ENCODE measurements at regions not wholly inside any gene's neighbourhood (a gene's known extent, or its start where the extent isn't known, plus 50 kb on each side); places are given as distances from the start of the nearest gene placed in this dataset.
"Not testable (repeated sequence)": the region's sequence is repeated elsewhere in the genome, so short reads cannot be mapped to it uniquely, and the experiment has no call there.

GRCh38 chr3:82585591-82585990 is 824.1 kb upstream of the GBE1 start:
- TF ChIP-seq, protein P1, sequence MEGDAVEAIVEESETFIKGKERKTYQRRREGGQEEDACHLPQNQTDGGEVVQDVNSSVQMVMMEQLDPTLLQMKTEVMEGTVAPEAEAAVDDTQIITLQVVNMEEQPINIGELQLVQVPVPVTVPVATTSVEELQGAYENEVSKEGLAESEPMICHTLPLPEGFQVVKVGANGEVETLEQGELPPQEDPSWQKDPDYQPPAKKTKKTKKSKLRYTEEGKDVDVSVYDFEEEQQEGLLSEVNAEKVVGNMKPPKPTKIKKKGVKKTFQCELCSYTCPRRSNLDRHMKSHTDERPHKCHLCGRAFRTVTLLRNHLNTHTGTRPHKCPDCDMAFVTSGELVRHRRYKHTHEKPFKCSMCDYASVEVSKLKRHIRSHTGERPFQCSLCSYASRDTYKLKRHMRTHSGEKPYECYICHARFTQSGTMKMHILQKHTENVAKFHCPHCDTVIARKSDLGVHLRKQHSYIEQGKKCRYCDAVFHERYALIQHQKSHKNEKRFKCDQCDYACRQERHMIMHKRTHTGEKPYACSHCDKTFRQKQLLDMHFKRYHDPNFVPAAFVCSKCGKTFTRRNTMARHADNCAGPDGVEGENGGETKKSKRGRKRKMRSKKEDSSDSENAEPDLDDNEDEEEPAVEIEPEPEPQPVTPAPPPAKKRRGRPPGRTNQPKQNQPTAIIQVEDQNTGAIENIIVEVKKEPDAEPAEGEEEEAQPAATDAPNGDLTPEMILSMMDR (IDR thresholded peaks at IDR 0.05), result not testable (repeated sequence)
- TF ChIP-seq POLR2A (IDR thresholded peaks at IDR 0.05), result not testable (repeated sequence)

Data from heart left ventricle (tissue), 13 donors.